HFFc6 (cell line): ENCODE measurements at regions not wholly inside any gene's neighbourhood (a gene's known extent, or its start where the extent isn't known, plus 50 kb on each side); places are given as distances from the start of the nearest gene placed in this dataset.

Experiments used
- DNase-seq: peaks from one replicate; pipeline ENCODE4 v3.0.0-alpha.2; 2018
- H3K27ac Mint-ChIP-seq: 2 replicates; pipeline ENCODE4 v1.8.0; 2020; ENCODE audit warnings: mild to moderate bottlenecking, mixed read lengths
- H3K27me3 Mint-ChIP-seq: 2 replicates; pipeline ENCODE4 v1.8.0; 2021; ENCODE audit warnings: mild to moderate bottlenecking, moderate library complexity, mixed read lengths; ENCODE audit not compliant: insufficient read depth
- H3K36me3 Mint-ChIP-seq: 2 replicates; pipeline ENCODE4 v1.8.0; 2021; ENCODE audit warnings: low read depth, mixed read lengths
- H3K4me1 Mint-ChIP-seq: 2 replicates; pipeline ENCODE4 v1.8.0; 2020; ENCODE audit warnings: low read depth, mixed read lengths
- H3K4me3 Mint-ChIP-seq: 2 replicates; pipeline ENCODE4 v1.8.0; 2020; ENCODE audit warnings: mild to moderate bottlenecking, moderate library complexity, mixed read lengths
- H3K9me3 Mint-ChIP-seq: 2 replicates; pipeline ENCODE4 v1.8.0; 2020; ENCODE audit warnings: mild to moderate bottlenecking, mixed read lengths
- CTCF ChIP-seq: fragments of 200-600 bp; sonication (generic); IDR thresholded peaks from 2 replicates; pipeline ENCODE4 v1.5.0; 2021; ENCODE audit warnings: antibody characterized with exemption, mild to moderate bottlenecking

- Mint-ChIP-seq H3K9me3 (peaks cover 61% of the 10 kb centered on the region), H3K36me3 (no peaks in the 10 kb centered on the region), H3K27ac (no peak overlapping the region), H3K27me3 (no peaks in the 10 kb centered on the region; the same call in 1 of the 2 replicates), H3K4me3 (no peak overlapping the region), H3K4me1 (no peaks in the 10 kb centered on the region)
- no peak for TF ChIP-seq CTCF
- DNase-seq = no peak
Measured at GRCh38 chr16:8430401-8430800, 159.9 kb downstream of the TMEM114 start.

GRCh38 chr16:8426569-8426968 is 163.7 kb downstream of the TMEM114 start:
- no peak for DNase-seq
- H3K36me3 Mint-ChIP-seq = no peaks in the 10 kb centered on the region
- H3K4me1 Mint-ChIP-seq = no peaks in the 10 kb centered on the region
- H3K27ac Mint-ChIP-seq = no peak overlapping the region
- no peaks in the 10 kb centered on the region; the same call in 1 of the 2 replicates for H3K27me3 Mint-ChIP-seq
- peaks cover 56% of the 10 kb centered on the region for H3K9me3 Mint-ChIP-seq
- H3K4me3 Mint-ChIP-seq = no peak overlapping the region
- no peak for TF ChIP-seq CTCF

- DNase-seq = no peak
- Mint-ChIP-seq H3K36me3 (no peaks in the 10 kb centered on the region), H3K4me3 (no peak overlapping the region), H3K27ac (no peak overlapping the region), H3K4me1 (no peaks in the 10 kb centered on the region), H3K9me3 (peaks cover 33% of the 10 kb centered on the region), H3K27me3 (no peaks in the 10 kb centered on the region; the same call in 1 of the 2 replicates)
- TF ChIP-seq CTCF = no peak
Measured at GRCh38 chr16:8417145-8417544, 173.2 kb downstream of the TMEM114 start.

GRCh38 chr16:8408855-8409567 is 181.3 kb downstream of the TMEM114 start:
- Mint-ChIP-seq H3K27me3 (no peaks in the 10 kb centered on the region), H3K27ac (no peak overlapping the region), H3K4me3 (no peak overlapping the region), H3K36me3 (no peaks in the 10 kb centered on the region), H3K9me3 (peaks cover 19% of the 10 kb centered on the region), H3K4me1 (no peaks in the 10 kb centered on the region)
- no peak for DNase-seq
- TF ChIP-seq CTCF = no peak

GRCh38 chr16:8407351-8407750 is 183.0 kb downstream of the TMEM114 start:
- Mint-ChIP-seq H3K27me3 (peaks cover 2% of the 10 kb centered on the region), H3K4me1 (no peaks in the 10 kb centered on the region), H3K36me3 (no peaks in the 10 kb centered on the region), H3K27ac (no peak overlapping the region), H3K9me3 (peaks cover 26% of the 10 kb centered on the region), H3K4me3 (no peak overlapping the region)
- DNase-seq = no peak
- TF ChIP-seq CTCF = no peak
